CD4-positive, alpha-beta memory T cell (primary cell): ENCODE measurements at regions not wholly inside any gene's neighbourhood (a gene's known extent, or its start where the extent isn't known, plus 50 kb on each side); places are given as distances from the start of the nearest gene placed in this dataset.

Source experiments
- CTCF ChIA-PET: fragments of 350-600 bp; sonication (Branson Sonifier 250); formaldehyde crosslinking; loops from one replicate; lab custom pipeline; 2021; ENCODE audit warnings: inconsistent platforms; ENCODE audit not compliant: partially characterized antibody; lab: Charles Lee
- POLR2A ChIA-PET: fragments of 350-600 bp; sonication (Branson Sonifier 250); formaldehyde crosslinking; loops from one replicate; lab custom pipeline; 2021; ENCODE audit not compliant: partially characterized antibody; lab: Charles Lee
- DNase-seq, 5 donors: peaks; one replicate each; pipeline versions ENCODE4 v3.0.0 to v3.0.0-alpha.2; 2020 to 2022; ENCODE audit warnings: mixed read lengths in 1 of 5
- H3K27ac ChIP-seq: one replicate; pipeline ENCODE4 v1.7.0; 2013; ENCODE audit warnings: low read depth, low read length
- H3K27me3 ChIP-seq: 2 replicates; pipeline ENCODE4 v1.7.0; 2013; ENCODE audit warnings: mild to moderate bottlenecking, low read length, moderate library complexity; ENCODE audit not compliant: insufficient read depth
- H3K36me3 ChIP-seq: 2 replicates; pipeline ENCODE4 v1.7.0; 2013; ENCODE audit warnings: mild to moderate bottlenecking, low read length, moderate library complexity; ENCODE audit not compliant: insufficient read depth
- H3K4me1 ChIP-seq: 2 replicates; pipeline ENCODE4 v1.7.0; 2013; ENCODE audit warnings: mild to moderate bottlenecking, low read length, moderate library complexity; ENCODE audit not compliant: insufficient read depth
- H3K4me3 ChIP-seq, 2 donors: one replicate each; pipeline ENCODE4 v1.7.0; 2013; ENCODE audit warnings: low read length in 2 of 2, mild to moderate bottlenecking in 1 of 2
- H3K9me3 ChIP-seq, 2 donors: one replicate each; pipeline ENCODE4 v1.7.0; 2013; ENCODE audit warnings: low read length in 2 of 2, control low read depth in 1 of 2; ENCODE audit not compliant: control insufficient read depth in 1 of 2
- H3K27ac Mint-ChIP-seq, 7 donors: one replicate each; pipeline ENCODE4 v1.8.0; 2020 to 2021; ENCODE audit warnings: mixed read lengths in 7 of 7, mild to moderate bottlenecking in 6 of 7, inconsistent platforms in 3 of 7, moderate library complexity in 3 of 7
- H3K27me3 Mint-ChIP-seq, 2 donors: one replicate each; pipeline ENCODE4 v1.8.0; 2020 to 2021; ENCODE audit warnings: mixed read lengths in 2 of 2
- H3K36me3 Mint-ChIP-seq, 2 donors: one replicate each; pipeline ENCODE4 v1.8.0; 2020 to 2021; ENCODE audit warnings: mixed read lengths in 2 of 2, inconsistent platforms in 1 of 2, mild to moderate bottlenecking in 1 of 2
- H3K4me1 Mint-ChIP-seq, 4 donors: one replicate each; pipeline ENCODE4 v1.8.0; 2020 to 2021; ENCODE audit warnings: mixed read lengths in 4 of 4, mild to moderate bottlenecking in 1 of 4
- H3K4me3 Mint-ChIP-seq, 8 donors: one replicate each; pipeline ENCODE4 v1.8.0; 2020 to 2021; ENCODE audit warnings: mixed read lengths in 8 of 8, mild to moderate bottlenecking in 7 of 8, moderate library complexity in 6 of 8, inconsistent platforms in 3 of 8
- H3K9me3 Mint-ChIP-seq, 8 donors: one replicate each; pipeline ENCODE4 v1.8.0; 2020 to 2021; ENCODE audit warnings: mixed read lengths in 8 of 8, mild to moderate bottlenecking in 5 of 8, inconsistent platforms in 3 of 8, moderate library complexity in 1 of 8
- intact Hi-C: fragments of 100-400 bp; cut with micrococcal nuclease; formaldehyde crosslinking; loops from one replicate; pipeline ENCODE4 v1.15.1; 2023

DNA sequence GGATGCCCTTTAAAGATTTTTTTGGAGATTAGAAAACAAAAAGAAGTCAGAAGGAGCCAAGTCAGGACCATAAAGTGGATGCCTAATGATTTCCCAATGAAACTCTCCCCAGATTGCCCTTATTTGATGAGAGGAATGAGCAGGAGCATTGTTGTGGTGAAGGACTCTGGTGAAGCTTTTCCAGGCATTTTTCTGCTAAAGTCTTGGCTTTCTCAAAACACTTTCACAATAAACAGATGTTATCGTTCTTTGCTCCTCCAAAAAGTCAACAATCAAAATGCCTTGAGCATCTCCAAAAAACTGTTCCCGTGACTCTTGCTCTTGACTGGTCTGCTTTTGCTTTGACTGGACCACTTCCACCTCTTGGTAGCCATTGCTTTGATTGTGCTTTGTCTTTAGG lies 121.8 kb downstream of the CAAP1 start:
- Histone ChIP-seq H3K4me3 (no peak overlapping the region), H3K4me1 (no peaks in the 10 kb centered on the region), H3K27me3 (no peaks in the 10 kb centered on the region), H3K27ac (no peak overlapping the region), H3K36me3 (no peaks in the 10 kb centered on the region), H3K9me3 (no peaks in the 10 kb centered on the region)
- no peaks in the 10 kb centered on the region for H3K4me1 Mint-ChIP-seq
- H3K27me3 Mint-ChIP-seq, result peaks cover 3% of the 10 kb centered on the region in 2 donors
- intact Hi-C loops, result no loop called here
- ChIA-PET CTCF (no interaction called here), POLR2A (no interaction called here)
- no peak for DNase-seq
- no peaks in the 10 kb centered on the region for H3K9me3 Mint-ChIP-seq
- H3K36me3 Mint-ChIP-seq, result no peaks in the 10 kb centered on the region
- H3K4me3 Mint-ChIP-seq, result no peak overlapping the region
- no peak overlapping the region for H3K27ac Mint-ChIP-seq

DNA sequence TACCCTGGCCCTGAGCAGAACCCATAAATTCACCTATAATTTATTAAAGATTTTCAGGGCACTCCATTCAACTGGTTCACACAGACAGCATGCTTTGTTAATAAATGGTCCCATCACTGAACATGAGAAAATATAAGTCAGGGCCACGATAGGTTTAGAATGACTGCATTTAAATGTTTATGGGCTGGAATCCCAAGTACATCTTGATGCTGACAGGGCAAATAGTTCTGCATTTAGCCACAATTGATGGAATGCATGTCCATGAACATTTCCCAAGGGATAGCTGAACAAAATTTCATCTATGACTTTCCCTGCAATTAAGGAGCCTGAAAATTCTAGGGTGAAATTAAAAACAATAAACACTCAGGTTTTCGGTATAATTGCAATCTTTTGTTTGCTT lies 124.5 kb downstream of the CAAP1 start:
- intact Hi-C loops, result no loop called here

GRCh38 chr9:26760675-26761074 lies 131.9 kb downstream of the CAAP1 start:
- Histone ChIP-seq H3K4me3 (no peak overlapping the region), H3K27me3 (no peaks in the 10 kb centered on the region), H3K27ac (no peak overlapping the region), H3K9me3 (no peaks in the 10 kb centered on the region), H3K4me1 (no peaks in the 10 kb centered on the region), H3K36me3 (no peaks in the 10 kb centered on the region)
- no peaks in the 10 kb centered on the region for H3K4me1 Mint-ChIP-seq
- H3K9me3 Mint-ChIP-seq, result no peaks in the 10 kb centered on the region
- DNase-seq, result no peak
- H3K27ac Mint-ChIP-seq, result no peak overlapping the region
- POLR2A ChIA-PET, result no interaction called here
- intact Hi-C loops, result no loop called here
- CTCF ChIA-PET, result no interaction called here
- no peaks in the 10 kb centered on the region for H3K36me3 Mint-ChIP-seq
- no peak overlapping the region for H3K4me3 Mint-ChIP-seq
- peaks cover 3 to 6% of the 10 kb centered on the region in 2 donors for H3K27me3 Mint-ChIP-seq

More for the DNA sequence above, 124.5 kb downstream of the CAAP1 start:
- Histone ChIP-seq H3K27me3 (no peaks in the 10 kb centered on the region), H3K36me3 (no peaks in the 10 kb centered on the region), H3K9me3 (no peaks in the 10 kb centered on the region), H3K4me1 (no peaks in the 10 kb centered on the region), H3K4me3 (no peak overlapping the region), H3K27ac (no peak overlapping the region)
- H3K4me1 Mint-ChIP-seq, result no peaks in the 10 kb centered on the region
- H3K9me3 Mint-ChIP-seq, result no peaks in the 10 kb centered on the region
- CTCF ChIA-PET, result no interaction called here
- POLR2A ChIA-PET, result no interaction called here
- H3K27ac Mint-ChIP-seq, result no peak overlapping the region
- H3K4me3 Mint-ChIP-seq, result no peak overlapping the region
- H3K36me3 Mint-ChIP-seq, result no peaks in the 10 kb centered on the region
- H3K27me3 Mint-ChIP-seq, result peaks cover 4 to 7% of the 10 kb centered on the region in 2 donors
- DNase-seq, result no peak

- H3K27me3 ChIP-seq, result no peaks in the 10 kb centered on the region
- CTCF ChIA-PET, result interaction anchor here (1.2 kb wide), 1 partner anchor 11 kb away, joined by 3 read pairs; no protein-coding TSS in a partner anchor
- Mint-ChIP-seq H3K4me3 (no peak overlapping the region), H3K36me3 (no peaks in the 10 kb centered on the region), H3K27ac (no peak overlapping the region), H3K9me3 (no peaks in the 10 kb centered on the region), H3K4me1 (no peaks in the 10 kb centered on the region), H3K27me3 (peaks cover 1 to 5% of the 10 kb centered on the region in 2 donors)
- no peak overlapping the region for H3K4me3 ChIP-seq
- H3K27ac ChIP-seq, result no peak overlapping the region
- DNase-seq, result no peak
- POLR2A ChIA-PET, result no interaction called here
- no peaks in the 10 kb centered on the region for H3K36me3 ChIP-seq
- no peaks in the 10 kb centered on the region for H3K9me3 ChIP-seq
- no peaks in the 10 kb centered on the region for H3K4me1 ChIP-seq
- intact Hi-C loops, result no loop called here
These were observed 133.9 kb downstream of the CAAP1 start for GRCh38 chr9:26758655-26759054.

DNA sequence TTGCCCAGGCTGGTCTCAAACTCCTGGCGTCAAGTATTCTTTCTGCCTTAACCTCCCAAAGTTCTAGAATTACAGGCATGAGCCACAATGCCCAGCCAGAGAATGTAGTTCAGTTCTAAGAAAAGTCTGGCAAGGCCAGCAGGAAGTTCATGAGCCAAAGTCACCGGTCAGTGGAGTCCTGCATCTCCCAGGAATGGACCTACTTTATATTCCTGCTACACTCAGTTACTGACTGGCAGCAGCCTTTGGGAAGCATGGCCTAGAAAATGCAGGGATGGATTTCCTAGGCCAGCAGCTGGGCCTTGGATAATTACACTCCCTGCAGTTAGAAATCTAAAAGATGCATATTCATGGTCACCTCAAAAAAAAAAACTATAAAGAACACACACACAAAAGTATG lies 135.7 kb downstream of the CAAP1 start:
- H3K27ac Mint-ChIP-seq, result no peak overlapping the region
- H3K27me3 ChIP-seq, result no peaks in the 10 kb centered on the region
- no peak overlapping the region for H3K4me3 ChIP-seq
- no peak overlapping the region for H3K27ac ChIP-seq
- DNase-seq, result no peak
- H3K4me3 Mint-ChIP-seq, result no peak overlapping the region
- H3K9me3 ChIP-seq, result no peaks in the 10 kb centered on the region
- H3K27me3 Mint-ChIP-seq, result peaks cover 1 to 2% of the 10 kb centered on the region in 2 donors
- no peaks in the 10 kb centered on the region for H3K4me1 Mint-ChIP-seq
- no peaks in the 10 kb centered on the region for H3K36me3 Mint-ChIP-seq
- intact Hi-C loops, result no loop called here
- no peaks in the 10 kb centered on the region for H3K4me1 ChIP-seq
- CTCF ChIA-PET, result no interaction called here
- H3K9me3 Mint-ChIP-seq, result no peaks in the 10 kb centered on the region
- H3K36me3 ChIP-seq, result no peaks in the 10 kb centered on the region
- POLR2A ChIA-PET, result no interaction called here

GRCh38 chr9:26755476-26755875 lies 137.1 kb downstream of the CAAP1 start:
- Mint-ChIP-seq H3K9me3 (no peaks in the 10 kb centered on the region), H3K36me3 (no peaks in the 10 kb centered on the region), H3K27ac (no peak overlapping the region), H3K4me1 (no peaks in the 10 kb centered on the region), H3K4me3 (no peak overlapping the region), H3K27me3 (peaks cover 0 to 2% of the 10 kb centered on the region in 2 donors)
- intact Hi-C loops, result no loop called here
- CTCF ChIA-PET, result no interaction called here
- POLR2A ChIA-PET, result no interaction called here
- DNase-seq, result no peak
- Histone ChIP-seq H3K27ac (no peak overlapping the region), H3K4me3 (no peak overlapping the region), H3K36me3 (no peaks in the 10 kb centered on the region), H3K9me3 (no peaks in the 10 kb centered on the region), H3K27me3 (no peaks in the 10 kb centered on the region), H3K4me1 (no peaks in the 10 kb centered on the region)

DNA sequence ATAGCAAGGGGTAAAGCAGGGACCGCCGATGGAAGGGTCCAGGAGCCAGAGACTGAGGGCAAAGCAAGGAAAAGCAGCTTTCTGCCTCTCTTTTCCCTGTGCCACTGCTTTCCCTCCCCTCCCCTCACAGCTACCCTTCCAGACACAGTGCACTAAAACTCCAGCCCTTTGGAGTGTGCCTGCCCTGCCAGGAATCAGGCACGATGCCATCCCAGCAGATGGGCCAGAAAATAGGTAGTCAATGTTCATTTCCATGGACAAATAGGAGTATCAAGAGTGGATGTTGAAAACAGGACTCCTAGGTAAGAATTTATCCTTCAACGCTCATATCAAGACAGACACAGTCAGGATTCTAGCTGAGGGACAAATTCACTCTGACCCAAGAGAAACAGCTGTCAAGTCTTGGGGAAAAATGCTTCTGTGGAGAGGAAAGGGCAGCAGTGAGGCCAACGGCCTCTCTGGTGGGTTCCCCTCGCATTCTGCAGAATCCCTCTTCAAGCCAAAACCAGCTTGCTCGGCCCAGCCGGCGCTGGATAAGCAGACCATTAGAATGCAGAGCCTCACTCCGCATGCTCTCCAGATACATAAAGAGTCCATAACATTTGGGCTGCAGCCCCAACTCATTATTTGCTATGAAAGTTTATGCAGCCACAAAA lies 138.0 kb downstream of the CAAP1 start:
- no peak for DNase-seq
- ChIA-PET POLR2A (no interaction called here), CTCF (no interaction called here)
- intact Hi-C loops, result no loop called here
- no peak overlapping the region for H3K4me3 Mint-ChIP-seq
- H3K9me3 Mint-ChIP-seq, result no peaks in the 10 kb centered on the region
- Histone ChIP-seq H3K4me1 (no peaks in the 10 kb centered on the region), H3K9me3 (no peaks in the 10 kb centered on the region), H3K27ac (no peak overlapping the region), H3K36me3 (no peaks in the 10 kb centered on the region), H3K27me3 (no peaks in the 10 kb centered on the region), H3K4me3 (no peak overlapping the region)
- no peaks in the 10 kb centered on the region for H3K4me1 Mint-ChIP-seq
- no peak overlapping the region for H3K27ac Mint-ChIP-seq
- no peaks in the 10 kb centered on the region for H3K36me3 Mint-ChIP-seq
- H3K27me3 Mint-ChIP-seq, result peaks cover 0 to 2% of the 10 kb centered on the region in 2 donors

- Histone ChIP-seq H3K27me3 (no peaks in the 10 kb centered on the region), H3K4me3 (no peak overlapping the region), H3K9me3 (no peaks in the 10 kb centered on the region), H3K4me1 (no peaks in the 10 kb centered on the region), H3K36me3 (no peaks in the 10 kb centered on the region), H3K27ac (no peak overlapping the region)
- ChIA-PET CTCF (no interaction called here), POLR2A (no interaction called here)
- DNase-seq, result no peak
- Mint-ChIP-seq H3K36me3 (no peaks in the 10 kb centered on the region), H3K4me3 (no peak overlapping the region), H3K27ac (no peak overlapping the region), H3K4me1 (no peaks in the 10 kb centered on the region), H3K9me3 (no peaks in the 10 kb centered on the region), H3K27me3 (peaks cover 0 to 2% of the 10 kb centered on the region in 2 donors)
- intact Hi-C loops, result no loop called here
These were observed 138.6 kb downstream of the CAAP1 start for GRCh38 chr9:26753971-26754370.
